AG10803 (cell line): ENCODE measurements at regions not wholly inside any gene's neighbourhood (a gene's known extent, or its start where the extent isn't known, plus 50 kb on each side); places are given as distances from the start of the nearest gene placed in this dataset.

Experiments used
- DNase-seq: peaks from one replicate; pipeline ENCODE4 v3.0.0; 2010; ENCODE audit warnings: low read depth
- H3K4me3 ChIP-seq: 2 replicates; pipeline ENCODE4 v1.5.1; 2011; ENCODE audit warnings: mild to moderate bottlenecking, low read length, control low read depth
- CTCF ChIP-seq: conservative IDR thresholded peaks from 2 replicates; pipeline ENCODE4 v1.5.1; 2011; ENCODE audit warnings: mild to moderate bottlenecking, low read length, control low read depth, inconsistent platforms

- no peak for TF ChIP-seq CTCF
- no peak for DNase-seq
- no peak overlapping the region for H3K4me3 ChIP-seq
Measured at GRCh38 chr4:14375816-14376215, 626.5 kb upstream of the CPEB2 start.

GRCh38 chr4:14379183-14379582, 623.1 kb upstream of the CPEB2 start:
- TF ChIP-seq CTCF, result no peak
- no peak for DNase-seq
- H3K4me3 ChIP-seq, result no peak overlapping the region

- DNase-seq, result no peak
- TF ChIP-seq CTCF, result no peak
- no peak overlapping the region for H3K4me3 ChIP-seq
Measured at GRCh38 chr4:14383652-14384051, 618.6 kb upstream of the CPEB2 start.

GRCh38 chr4:14384824-14385223, 617.5 kb upstream of the CPEB2 start:
- TF ChIP-seq CTCF, result no peak
- DNase-seq, result no peak
- H3K4me3 ChIP-seq, result no peak overlapping the region

GRCh38 chr4:14386196-14386595, 616.1 kb upstream of the CPEB2 start:
- H3K4me3 ChIP-seq, result no peak overlapping the region
- no peak for TF ChIP-seq CTCF
- DNase-seq, result no peak

- no peak for DNase-seq
- H3K4me3 ChIP-seq, result no peak overlapping the region
- TF ChIP-seq CTCF, result no peak
Measured at GRCh38 chr4:14387647-14388046, 614.6 kb upstream of the CPEB2 start.

GRCh38 chr4:14392378-14392777, 609.9 kb upstream of the CPEB2 start:
- H3K4me3 ChIP-seq, result no peak overlapping the region
- no peak for DNase-seq
- TF ChIP-seq CTCF, result no peak
